ENCODE measurements at regions not wholly inside any gene's neighbourhood (a gene's known extent, or its start where the extent isn't known, plus 50 kb on each side); places are given as distances from the start of the nearest gene placed in this dataset.

- no peak for TF ChIP-seq CTCF (IDR thresholded peaks at IDR 0.05)
- no peak for TF ChIP-seq POLR2A (IDR thresholded peaks at IDR 0.05)
Observed at GRCh38 chr4:149057594-149057993, 615.4 kb upstream of the NR3C2 start.
